Stimulated activated CD4-positive, alpha-beta T cell treated with anti-CD3 and anti-CD28 coated beads, Interleukin-1b, Interleukin-23, amount 100 ng/mL, for 1 hour (primary cell): ENCODE measurements at regions not wholly inside any gene's neighbourhood (a gene's known extent, or its start where the extent isn't known, plus 50 kb on each side); places are given as distances from the start of the nearest gene placed in this dataset.

ENCODE experiments used
- DNase-seq, 2 donors: peaks; one replicate each; pipeline ENCODE4 v3.0.0-alpha.2; 2020; ENCODE audit warnings: low read depth in 2 of 2

- no peak for DNase-seq
Observed at GRCh38 chr6:118761645-118762044, 110.3 kb upstream of the CEP85L start.

GRCh38 chr6:118758946-118759345 lies 107.6 kb upstream of the CEP85L start:
- no peak for DNase-seq

- DNase-seq: no peak
Observed at GRCh38 chr6:118755941-118756646, 104.7 kb upstream of the CEP85L start.

- no peak for DNase-seq
Observed at GRCh38 chr6:118752803-118753202, 101.4 kb upstream of the CEP85L start.

GRCh38 chr6:118751072-118751471 lies 99.7 kb upstream of the CEP85L start:
- no peak for DNase-seq

- DNase-seq: no peak
Observed at GRCh38 chr6:118750143-118750542, 98.8 kb upstream of the CEP85L start.

- no peak for DNase-seq
Observed at GRCh38 chr6:118748311-118749062, 97.1 kb upstream of the CEP85L start.

- no peak for DNase-seq
Observed at GRCh38 chr6:118746825-118747174, 95.4 kb upstream of the CEP85L start.

GRCh38 chr6:118746145-118746824 lies 94.9 kb upstream of the CEP85L start:
- no peak for DNase-seq

- DNase-seq: no peak
Observed at GRCh38 chr6:118745156-118745555, 93.8 kb upstream of the CEP85L start.

GRCh38 chr6:118744261-118744941 lies 93.0 kb upstream of the CEP85L start:
- DNase-seq: no peak

GRCh38 chr6:118743746-118744145 lies 92.4 kb upstream of the CEP85L start:
- no peak for DNase-seq

- DNase-seq: no peak
Observed at GRCh38 chr6:118740372-118740771, 89.0 kb upstream of the CEP85L start.

GRCh38 chr6:118739696-118740353 lies 88.4 kb upstream of the CEP85L start:
- no peak for DNase-seq

- DNase-seq: no peak
Observed at GRCh38 chr6:118736440-118736839, 85.0 kb upstream of the CEP85L start.

- no peak for DNase-seq
Observed at GRCh38 chr6:118735320-118735719, 83.9 kb upstream of the CEP85L start.

- DNase-seq: peak; percentile 40 to 45
Observed at GRCh38 chr6:118725944-118726343, 74.6 kb upstream of the CEP85L start.

- no peak for DNase-seq
Observed at GRCh38 chr6:118724211-118724610, 72.8 kb upstream of the CEP85L start.

- DNase-seq: no peak
Observed at GRCh38 chr6:118722829-118723813, 71.7 kb upstream of the CEP85L start.

GRCh38 chr6:118720125-118720473 lies 68.7 kb upstream of the CEP85L start:
- DNase-seq: no peak
